ENCODE measurements at regions not wholly inside any gene's neighbourhood (a gene's known extent, or its start where the extent isn't known, plus 50 kb on each side); places are given as distances from the start of the nearest gene placed in this dataset.
A peak's percentile ranks its signal among the peaks of the same experiment; 100 is the strongest.
"Not testable (repeated sequence)": the region's sequence is repeated elsewhere in the genome, so short reads cannot be mapped to it uniquely, and the experiment has no call there.

GRCh38 chr7:145102199-145102598, 266.3 kb upstream of the TPK1 start:
- not testable (repeated sequence) for DNase-seq (ENCODE audit: low read depth)

- no peak for DNase-seq (ENCODE audit: low read depth)
These were observed 256.9 kb upstream of the TPK1 start for GRCh38 chr7:145092766-145093165.

- no peak for DNase-seq (ENCODE audit: low read depth)
These were observed 252.4 kb upstream of the TPK1 start for GRCh38 chr7:145088111-145088745.

- DNase-seq (ENCODE audit: low read depth) = no peak
These were observed 246.7 kb upstream of the TPK1 start for GRCh38 chr7:145082366-145083161.

- no peak for DNase-seq (ENCODE audit: low read depth)
These were observed 229.6 kb upstream of the TPK1 start for GRCh38 chr7:145065473-145065872.

- no peak for DNase-seq (ENCODE audit: low read depth)
These were observed 228.3 kb upstream of the TPK1 start for GRCh38 chr7:145064114-145064513.

GRCh38 chr7:145053781-145054180, 217.9 kb upstream of the TPK1 start:
- no peak for DNase-seq (ENCODE audit: low read depth)

- no peak for DNase-seq (ENCODE audit: low read depth)
These were observed 214.6 kb upstream of the TPK1 start for GRCh38 chr7:145050415-145050814.

GRCh38 chr7:145036604-145037405, 201.0 kb upstream of the TPK1 start:
- peak; percentile 34 for DNase-seq (ENCODE audit: low read depth)

- DNase-seq (ENCODE audit: low read depth) = no peak
These were observed 195.3 kb upstream of the TPK1 start for GRCh38 chr7:145031162-145031561.

- DNase-seq (ENCODE audit: low read depth) = no peak
These were observed 194.9 kb upstream of the TPK1 start for GRCh38 chr7:145030754-145031153.

GRCh38 chr7:145020454-145020853, 184.6 kb upstream of the TPK1 start:
- DNase-seq (ENCODE audit: low read depth) = no peak

- no peak for DNase-seq (ENCODE audit: low read depth)
These were observed 180.2 kb upstream of the TPK1 start for GRCh38 chr7:145016068-145016467.

GRCh38 chr7:145009876-145010275, 174.0 kb upstream of the TPK1 start:
- DNase-seq (ENCODE audit: low read depth) = no peak

- no peak for DNase-seq (ENCODE audit: low read depth)
These were observed 169.7 kb upstream of the TPK1 start for GRCh38 chr7:145005601-145006000.

GRCh38 chr7:144997512-144997911, 161.7 kb upstream of the TPK1 start:
- DNase-seq (ENCODE audit: low read depth) = no peak

- DNase-seq (ENCODE audit: low read depth) = no peak
These were observed 159.6 kb upstream of the TPK1 start for GRCh38 chr7:144995495-144995894.

- DNase-seq (ENCODE audit: low read depth) = no peak
These were observed 155.2 kb upstream of the TPK1 start for GRCh38 chr7:144991041-144991440.

GRCh38 chr7:144987686-144988085, 151.8 kb upstream of the TPK1 start:
- DNase-seq (ENCODE audit: low read depth) = no peak

GRCh38 chr7:144982133-144982532, 146.3 kb upstream of the TPK1 start:
- DNase-seq (ENCODE audit: low read depth) = no peak

- DNase-seq (ENCODE audit: low read depth) = no peak
These were observed 140.0 kb upstream of the TPK1 start for GRCh38 chr7:144975882-144976281.

- DNase-seq (ENCODE audit: low read depth) = no peak
These were observed 133.9 kb upstream of the TPK1 start for GRCh38 chr7:144969787-144970186.

- no peak for DNase-seq (ENCODE audit: low read depth)
These were observed 124.9 kb upstream of the TPK1 start for GRCh38 chr7:144960763-144961162.

Measured in ELR (cell line).